ENCODE measurements at regions not wholly inside any gene's neighbourhood (a gene's known extent, or its start where the extent isn't known, plus 50 kb on each side); places are given as distances from the start of the nearest gene placed in this dataset.

GRCh38 chr2:8132351-8132831, 549.5 kb upstream of the ID2 start:
- no peak for TF ChIP-seq POLR2A (IDR thresholded peaks at IDR 0.05)
- TF ChIP-seq, protein P1, sequence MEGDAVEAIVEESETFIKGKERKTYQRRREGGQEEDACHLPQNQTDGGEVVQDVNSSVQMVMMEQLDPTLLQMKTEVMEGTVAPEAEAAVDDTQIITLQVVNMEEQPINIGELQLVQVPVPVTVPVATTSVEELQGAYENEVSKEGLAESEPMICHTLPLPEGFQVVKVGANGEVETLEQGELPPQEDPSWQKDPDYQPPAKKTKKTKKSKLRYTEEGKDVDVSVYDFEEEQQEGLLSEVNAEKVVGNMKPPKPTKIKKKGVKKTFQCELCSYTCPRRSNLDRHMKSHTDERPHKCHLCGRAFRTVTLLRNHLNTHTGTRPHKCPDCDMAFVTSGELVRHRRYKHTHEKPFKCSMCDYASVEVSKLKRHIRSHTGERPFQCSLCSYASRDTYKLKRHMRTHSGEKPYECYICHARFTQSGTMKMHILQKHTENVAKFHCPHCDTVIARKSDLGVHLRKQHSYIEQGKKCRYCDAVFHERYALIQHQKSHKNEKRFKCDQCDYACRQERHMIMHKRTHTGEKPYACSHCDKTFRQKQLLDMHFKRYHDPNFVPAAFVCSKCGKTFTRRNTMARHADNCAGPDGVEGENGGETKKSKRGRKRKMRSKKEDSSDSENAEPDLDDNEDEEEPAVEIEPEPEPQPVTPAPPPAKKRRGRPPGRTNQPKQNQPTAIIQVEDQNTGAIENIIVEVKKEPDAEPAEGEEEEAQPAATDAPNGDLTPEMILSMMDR (IDR thresholded peaks at IDR 0.05), result no peak
